ENCODE measurements at regions not wholly inside any gene's neighbourhood (a gene's known extent, or its start where the extent isn't known, plus 50 kb on each side); places are given as distances from the start of the nearest gene placed in this dataset.

DNA sequence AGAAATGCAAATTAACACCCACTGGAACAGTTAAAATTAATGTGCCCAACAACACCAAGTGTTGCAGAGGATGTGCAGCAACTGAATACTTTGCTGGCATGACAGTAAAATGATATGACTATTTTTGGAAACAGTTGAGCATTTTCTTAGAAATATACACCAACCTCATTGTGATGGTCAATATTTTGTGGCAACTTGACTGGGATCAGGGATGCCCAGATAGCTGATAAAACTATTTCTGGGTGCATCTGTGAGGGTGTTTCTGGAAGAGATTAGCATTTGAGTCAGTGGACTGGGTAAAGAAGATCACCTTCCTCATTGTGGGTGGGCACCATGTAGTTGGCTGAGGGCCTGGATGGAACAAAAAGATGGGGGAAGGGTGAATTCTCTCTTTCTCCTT lies 57.9 kb downstream of the RPLP1 start:
- H3K27ac ChIP-seq (ENCODE audit: low read depth, low read length, poor library complexity, severe bottlenecking) = no peak overlapping the region

DNA sequence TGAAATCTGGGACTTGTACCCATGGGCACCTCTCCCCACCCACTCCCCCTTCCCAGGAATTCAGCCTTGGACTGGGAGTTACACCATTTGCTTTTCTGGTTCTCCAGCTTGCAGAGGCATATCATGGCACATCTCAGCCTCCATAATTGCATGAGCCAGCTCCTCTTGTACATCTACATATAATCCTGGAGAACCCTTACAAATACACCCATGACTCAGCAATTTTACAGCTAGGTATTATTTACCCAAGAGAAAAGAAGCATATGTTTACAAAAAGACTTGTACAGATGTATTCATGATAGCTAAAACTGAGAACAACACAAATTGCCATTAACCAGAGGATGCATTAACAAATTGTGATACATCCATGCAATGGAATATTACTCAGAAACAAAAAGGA lies 58.4 kb downstream of the RPLP1 start:
- Histone ChIP-seq H3K4me1 (ENCODE audit: insufficient read depth, low read length, severe bottlenecking) (no peaks in the 10 kb centered on the region), H3K9me2 (ENCODE audit: low read depth, low read length) (no peaks in the 10 kb centered on the region), H3K9ac (ENCODE audit: low read length) (no peak overlapping the region), H3K79me2 (ENCODE audit: insufficient read depth, low read length) (no peaks in the 10 kb centered on the region), H3K9me3 (ENCODE audit: low read length) (no peaks in the 10 kb centered on the region), H3K27ac (ENCODE audit: low read depth, low read length, poor library complexity, severe bottlenecking) (no peak overlapping the region), H3K27me3 (ENCODE audit: insufficient read depth, low read length) (peaks cover 8% of the 10 kb centered on the region; the same call in 1 of the 2 replicates), H2AFZ (ENCODE audit: low read length) (no peak overlapping the region), H3K4me2 (ENCODE audit: low read length) (no peak overlapping the region), H3F3A (ENCODE audit: insufficient read depth, low read length) (no peaks in the 10 kb centered on the region), H3K36me3 (ENCODE audit: insufficient read depth, low read length) (no peaks in the 10 kb centered on the region), H3K4me3 (ENCODE audit: low read depth, low read length, poor library complexity, severe bottlenecking) (no peak overlapping the region), H4K20me1 (ENCODE audit: insufficient read depth, low read length) (no peaks in the 10 kb centered on the region)
- TF ChIP-seq, protein P1, sequence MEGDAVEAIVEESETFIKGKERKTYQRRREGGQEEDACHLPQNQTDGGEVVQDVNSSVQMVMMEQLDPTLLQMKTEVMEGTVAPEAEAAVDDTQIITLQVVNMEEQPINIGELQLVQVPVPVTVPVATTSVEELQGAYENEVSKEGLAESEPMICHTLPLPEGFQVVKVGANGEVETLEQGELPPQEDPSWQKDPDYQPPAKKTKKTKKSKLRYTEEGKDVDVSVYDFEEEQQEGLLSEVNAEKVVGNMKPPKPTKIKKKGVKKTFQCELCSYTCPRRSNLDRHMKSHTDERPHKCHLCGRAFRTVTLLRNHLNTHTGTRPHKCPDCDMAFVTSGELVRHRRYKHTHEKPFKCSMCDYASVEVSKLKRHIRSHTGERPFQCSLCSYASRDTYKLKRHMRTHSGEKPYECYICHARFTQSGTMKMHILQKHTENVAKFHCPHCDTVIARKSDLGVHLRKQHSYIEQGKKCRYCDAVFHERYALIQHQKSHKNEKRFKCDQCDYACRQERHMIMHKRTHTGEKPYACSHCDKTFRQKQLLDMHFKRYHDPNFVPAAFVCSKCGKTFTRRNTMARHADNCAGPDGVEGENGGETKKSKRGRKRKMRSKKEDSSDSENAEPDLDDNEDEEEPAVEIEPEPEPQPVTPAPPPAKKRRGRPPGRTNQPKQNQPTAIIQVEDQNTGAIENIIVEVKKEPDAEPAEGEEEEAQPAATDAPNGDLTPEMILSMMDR (IDR thresholded peaks at IDR 0.05; ENCODE audit: low read length) = no peak
- TF ChIP-seq EZH2 (IDR thresholded peaks at IDR 0.05; ENCODE audit: borderline replicate concordance, low read length) = no peak

More for the DNA sequence above, 57.9 kb downstream of the RPLP1 start:
- peaks cover 8% of the 10 kb centered on the region; the same call in 1 of the 2 replicates for H3K27me3 ChIP-seq (ENCODE audit: insufficient read depth, low read length)
- H3F3A ChIP-seq (ENCODE audit: insufficient read depth, low read length) = no peaks in the 10 kb centered on the region
- TF ChIP-seq, protein P1 (IDR thresholded peaks at IDR 0.05; ENCODE audit: low read length) = no peak
- TF ChIP-seq EZH2 (IDR thresholded peaks at IDR 0.05; ENCODE audit: borderline replicate concordance, low read length) = no peak
- no peaks in the 10 kb centered on the region for H3K4me1 ChIP-seq (ENCODE audit: insufficient read depth, low read length, severe bottlenecking)
- no peaks in the 10 kb centered on the region for H3K36me3 ChIP-seq (ENCODE audit: insufficient read depth, low read length)
- H3K9me2 ChIP-seq (ENCODE audit: low read depth, low read length) = no peaks in the 10 kb centered on the region
- H3K4me3 ChIP-seq (ENCODE audit: low read depth, low read length, poor library complexity, severe bottlenecking) = no peak overlapping the region
- H3K4me2 ChIP-seq (ENCODE audit: low read length) = no peak overlapping the region
- H2AFZ ChIP-seq (ENCODE audit: low read length) = no peak overlapping the region
- no peaks in the 10 kb centered on the region for H4K20me1 ChIP-seq (ENCODE audit: insufficient read depth, low read length)
- H3K9ac ChIP-seq (ENCODE audit: low read length) = no peak overlapping the region
- H3K9me3 ChIP-seq (ENCODE audit: low read length) = no peaks in the 10 kb centered on the region
- no peaks in the 10 kb centered on the region for H3K79me2 ChIP-seq (ENCODE audit: insufficient read depth, low read length)

DNA sequence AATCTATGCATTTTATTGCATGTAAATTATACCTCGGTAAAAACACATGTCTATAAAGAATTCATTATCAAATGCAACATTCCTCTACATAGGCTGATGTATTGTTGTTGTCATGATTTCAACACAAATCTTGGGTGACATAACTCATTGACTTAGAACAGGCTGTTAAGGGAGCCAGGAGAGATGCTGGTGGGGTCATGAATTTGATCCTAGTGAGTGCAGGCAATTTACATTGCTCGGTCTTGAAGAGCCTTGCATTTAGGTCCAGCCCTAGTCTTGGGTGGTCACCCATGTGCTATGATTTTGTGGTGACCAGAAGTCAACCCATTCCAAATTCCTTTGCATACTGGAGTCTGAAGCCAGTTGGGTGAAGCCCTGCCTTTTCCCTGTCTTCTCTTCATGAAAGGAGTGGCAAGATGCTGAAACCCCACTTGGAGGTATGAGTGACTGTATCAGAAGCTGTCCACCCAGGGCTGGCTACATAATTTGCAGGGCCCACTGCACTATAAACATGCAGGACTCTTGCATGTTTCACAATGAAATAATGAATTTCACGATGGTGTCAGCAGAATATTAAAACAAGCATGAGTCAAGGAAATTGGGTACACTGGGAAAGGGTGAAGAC lies 59.2 kb downstream of the RPLP1 start:
- H3K27ac ChIP-seq (ENCODE audit: low read depth, low read length, poor library complexity, severe bottlenecking) = no peak overlapping the region
- TF ChIP-seq, protein P1 (IDR thresholded peaks at IDR 0.05; ENCODE audit: low read length) = no peak
- TF ChIP-seq EZH2 (IDR thresholded peaks at IDR 0.05; ENCODE audit: borderline replicate concordance, low read length) = no peak

More for the DNA sequence above, 59.2 kb downstream of the RPLP1 start:
- no peaks in the 10 kb centered on the region for H3K36me3 ChIP-seq (ENCODE audit: insufficient read depth, low read length)
- no peak overlapping the region for H3K9ac ChIP-seq (ENCODE audit: low read length)
- no peaks in the 10 kb centered on the region for H3K79me2 ChIP-seq (ENCODE audit: insufficient read depth, low read length)
- no peaks in the 10 kb centered on the region for H3K9me2 ChIP-seq (ENCODE audit: low read depth, low read length)
- H3K4me3 ChIP-seq (ENCODE audit: low read depth, low read length, poor library complexity, severe bottlenecking) = no peak overlapping the region
- no peaks in the 10 kb centered on the region for H4K20me1 ChIP-seq (ENCODE audit: insufficient read depth, low read length)
- no peak overlapping the region for H3K4me2 ChIP-seq (ENCODE audit: low read length)
- H2AFZ ChIP-seq (ENCODE audit: low read length) = no peak overlapping the region
- H3F3A ChIP-seq (ENCODE audit: insufficient read depth, low read length) = no peaks in the 10 kb centered on the region
- H3K9me3 ChIP-seq (ENCODE audit: low read length) = no peaks in the 10 kb centered on the region
- no peaks in the 10 kb centered on the region for H3K4me1 ChIP-seq (ENCODE audit: insufficient read depth, low read length, severe bottlenecking)
- peaks cover 8% of the 10 kb centered on the region; the same call in 1 of the 2 replicates for H3K27me3 ChIP-seq (ENCODE audit: insufficient read depth, low read length)
